GM12892 (cell line): ENCODE measurements at regions not wholly inside any gene's neighbourhood (a gene's known extent, or its start where the extent isn't known, plus 50 kb on each side); places are given as distances from the start of the nearest gene placed in this dataset.

Experiments
- POLR2A ChIP-seq: IDR thresholded peaks from 2 replicates; pipeline ENCODE4 v1.6.1; 2011; ENCODE audit warnings: low read depth, low read length, control low read depth
- POLR2AphosphoS5 ChIP-seq: IDR thresholded peaks from 2 replicates; pipeline ENCODE4 v1.6.1; 2011; ENCODE audit warnings: low read depth, low read length, control low read depth

DNA sequence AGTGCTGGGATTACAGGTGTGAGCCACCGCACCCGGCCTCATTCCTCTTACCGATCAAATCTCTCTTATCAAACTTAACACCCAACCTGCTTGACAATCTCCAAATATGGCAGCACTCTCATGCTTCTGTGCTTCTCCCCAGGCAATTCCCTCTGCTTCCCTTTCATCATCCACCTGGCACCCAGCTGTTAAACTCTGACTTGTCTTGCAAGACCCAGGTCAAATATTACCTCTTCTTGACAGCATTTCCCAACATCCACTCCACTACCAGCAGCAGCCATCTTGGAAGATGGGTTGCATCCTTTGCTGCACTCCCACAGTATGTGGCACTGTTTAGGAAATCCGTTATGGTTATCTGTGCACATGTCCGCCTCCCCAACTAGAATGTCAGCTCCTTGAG is 113.6 kb downstream of the ACTL7B start:
- TF ChIP-seq POLR2A: no peak
- no peak for TF ChIP-seq POLR2AphosphoS5
